Kidney epithelial cell (primary cell): ENCODE measurements at regions not wholly inside any gene's neighbourhood (a gene's known extent, or its start where the extent isn't known, plus 50 kb on each side); places are given as distances from the start of the nearest gene placed in this dataset.

Experiments used
- DNase-seq: peaks from one replicate; pipeline ENCODE4 v3.0.0-alpha.2; 2010; ENCODE audit warnings: low read depth
- H3K27me3 ChIP-seq: 2 replicates; pipeline ENCODE4 v1.6.0; 2011; ENCODE audit warnings: low read length; ENCODE audit not compliant: control insufficient read depth, insufficient read depth
- H3K36me3 ChIP-seq: 2 replicates; pipeline ENCODE4 v1.5.1; 2011; ENCODE audit warnings: low read length; ENCODE audit not compliant: control insufficient read depth, insufficient read depth
- H3K4me3 ChIP-seq: 2 replicates; pipeline ENCODE4 v1.5.1; 2011; ENCODE audit warnings: low read depth, mild to moderate bottlenecking, control low read depth, low read length
- CTCF ChIP-seq: IDR thresholded peaks from 2 replicates; pipeline ENCODE4 v1.5.1; 2011; ENCODE audit warnings: mild to moderate bottlenecking, moderate library complexity, low read length, control low read depth, inconsistent platforms; ENCODE audit not compliant: insufficient read depth, poor library complexity, severe bottlenecking

GRCh38 chr18:67290421-67290820 lies 226.1 kb downstream of the DSEL start:
- DNase-seq: no peak
- no peaks in the 10 kb centered on the region for H3K36me3 ChIP-seq
- H3K4me3 ChIP-seq: no peak overlapping the region
- H3K27me3 ChIP-seq: no peaks in the 10 kb centered on the region
- no peak for TF ChIP-seq CTCF

- no peaks in the 10 kb centered on the region for H3K36me3 ChIP-seq
- no peak for DNase-seq
- no peak for TF ChIP-seq CTCF
- no peak overlapping the region for H3K4me3 ChIP-seq
- no peaks in the 10 kb centered on the region for H3K27me3 ChIP-seq
Measured at GRCh38 chr18:67285583-67285982, 230.9 kb downstream of the DSEL start.

GRCh38 chr18:67282796-67283195 lies 233.7 kb downstream of the DSEL start:
- no peak for TF ChIP-seq CTCF
- no peaks in the 10 kb centered on the region for H3K27me3 ChIP-seq
- no peaks in the 10 kb centered on the region for H3K36me3 ChIP-seq
- no peak overlapping the region for H3K4me3 ChIP-seq
- no peak for DNase-seq

GRCh38 chr18:67281746-67282145 lies 234.8 kb downstream of the DSEL start:
- Histone ChIP-seq H3K4me3 (no peak overlapping the region), H3K27me3 (no peaks in the 10 kb centered on the region), H3K36me3 (no peaks in the 10 kb centered on the region)
- no peak for DNase-seq
- no peak for TF ChIP-seq CTCF

GRCh38 chr18:67280486-67281242 lies 235.9 kb downstream of the DSEL start:
- H3K4me3 ChIP-seq: no peak overlapping the region
- H3K27me3 ChIP-seq: no peaks in the 10 kb centered on the region
- H3K36me3 ChIP-seq: no peaks in the 10 kb centered on the region
- no peak for DNase-seq
- TF ChIP-seq CTCF: no peak

- Histone ChIP-seq H3K36me3 (no peaks in the 10 kb centered on the region), H3K27me3 (no peaks in the 10 kb centered on the region), H3K4me3 (no peak overlapping the region)
- no peak for DNase-seq
- no peak for TF ChIP-seq CTCF
Measured at GRCh38 chr18:67279988-67280387, 236.5 kb downstream of the DSEL start.
